ENCODE measurements at regions not wholly inside any gene's neighbourhood (a gene's known extent, or its start where the extent isn't known, plus 50 kb on each side); places are given as distances from the start of the nearest gene placed in this dataset.

GRCh38 chr4:11748164-11748872 is 319.6 kb upstream of the HS3ST1 start:
- Histone ChIP-seq H3K9me3 (ENCODE audit: control insufficient read depth, insufficient read depth, low read depth, low read length) (no peaks in the 10 kb centered on the region), H3K27ac (ENCODE audit: extremely low read depth, low read depth, low read length) (no peak overlapping the region), H3K36me3 (ENCODE audit: control insufficient read depth in 2 of 2, insufficient read depth in 1 of 2, low read length in 2 of 2) (no peaks in the 10 kb centered on the region), H3K4me3 (ENCODE audit: low read depth, low read length) (no peak overlapping the region), H3K4me1 (ENCODE audit: control insufficient read depth, insufficient read depth, low read length) (no peaks in the 10 kb centered on the region)
- ChIA-PET POLR2A (interaction anchor here (0.6 kb wide), 1 partner anchor 166 kb away, joined by 4 read pairs; no protein-coding TSS in a partner anchor), CTCF (no interaction called here)
- TF ChIP-seq ZNF626 (tag by site-specific recombination; IDR thresholded peaks at IDR 0.05) (no peak), KLF7 (tag by site-specific recombination; IDR thresholded peaks at IDR 0.05; ENCODE audit: borderline replicate concordance) (no peak), HOXA7 (CRISPR knock-in tag; IDR thresholded peaks at IDR 0.05; ENCODE audit: borderline replicate concordance) (no peak), ZNF558 (tag by site-specific recombination; IDR thresholded peaks at IDR 0.05) (no peak), OVOL3 (tag by site-specific recombination; IDR thresholded peaks at IDR 0.05) (no peak), ZNF670 (tag by site-specific recombination; IDR thresholded peaks at IDR 0.05; ENCODE audit: low read depth) (no peak), ZNF274 (IDR thresholded peaks at IDR 0.05; ENCODE audit: low read length) (no peak), ZNF274 (tag by site-specific recombination; IDR thresholded peaks at IDR 0.05; ENCODE audit: borderline replicate concordance) (no peak), ZNF174 (tag by site-specific recombination; IDR thresholded peaks at IDR 0.05) (no peak), KLF16 (tag by site-specific recombination; IDR thresholded peaks at IDR 0.05) (no peak), ZNF747 (tag by site-specific recombination; IDR thresholded peaks at IDR 0.05) (no peak), GLI2 (tag by site-specific recombination; IDR thresholded peaks at IDR 0.05; ENCODE audit: borderline replicate concordance, low read depth) (no peak), ZNF18 (tag by site-specific recombination; IDR thresholded peaks at IDR 0.05) (no peak), ZNF624 (tag by site-specific recombination; IDR thresholded peaks at IDR 0.05) (no peak), ZNF830 (tag by site-specific recombination; IDR thresholded peaks at IDR 0.05; ENCODE audit: low read depth) (no peak), KLF1 (tag by site-specific recombination; IDR thresholded peaks at IDR 0.05) (no peak), ZNF549 (tag by site-specific recombination; IDR thresholded peaks at IDR 0.05) (no peak), ZNF211 (tag by site-specific recombination; IDR thresholded peaks at IDR 0.05; ENCODE audit: low read depth) (no peak)
- TF ChIP-seq, protein P1, sequence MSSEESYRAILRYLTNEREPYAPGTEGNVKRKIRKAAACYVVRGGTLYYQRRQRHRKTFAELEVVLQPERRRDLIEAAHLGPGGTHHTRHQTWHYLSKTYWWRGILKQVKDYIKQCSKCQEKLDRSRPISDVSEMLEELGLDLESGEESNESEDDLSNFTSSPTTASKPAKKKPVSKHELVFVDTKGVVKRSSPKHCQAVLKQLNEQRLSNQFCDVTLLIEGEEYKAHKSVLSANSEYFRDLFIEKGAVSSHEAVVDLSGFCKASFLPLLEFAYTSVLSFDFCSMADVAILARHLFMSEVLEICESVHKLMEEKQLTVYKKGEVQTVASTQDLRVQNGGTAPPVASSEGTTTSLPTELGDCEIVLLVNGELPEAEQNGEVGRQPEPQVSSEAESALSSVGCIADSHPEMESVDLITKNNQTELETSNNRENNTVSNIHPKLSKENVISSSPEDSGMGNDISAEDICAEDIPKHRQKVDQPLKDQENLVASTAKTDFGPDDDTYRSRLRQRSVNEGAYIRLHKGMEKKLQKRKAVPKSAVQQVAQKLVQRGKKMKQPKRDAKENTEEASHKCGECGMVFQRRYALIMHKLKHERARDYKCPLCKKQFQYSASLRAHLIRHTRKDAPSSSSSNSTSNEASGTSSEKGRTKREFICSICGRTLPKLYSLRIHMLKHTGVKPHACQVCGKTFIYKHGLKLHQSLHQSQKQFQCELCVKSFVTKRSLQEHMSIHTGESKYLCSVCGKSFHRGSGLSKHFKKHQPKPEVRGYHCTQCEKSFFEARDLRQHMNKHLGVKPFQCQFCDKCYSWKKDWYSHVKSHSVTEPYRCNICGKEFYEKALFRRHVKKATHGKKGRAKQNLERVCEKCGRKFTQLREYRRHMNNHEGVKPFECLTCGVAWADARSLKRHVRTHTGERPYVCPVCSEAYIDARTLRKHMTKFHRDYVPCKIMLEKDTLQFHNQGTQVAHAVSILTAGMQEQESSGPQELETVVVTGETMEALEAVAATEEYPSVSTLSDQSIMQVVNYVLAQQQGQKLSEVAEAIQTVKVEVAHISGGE (tag by site-specific recombination; conservative IDR thresholded peaks at IDR 0.05; ENCODE audit: low read depth): no peak

GRCh38 chr4:11746734-11747133 is 318.0 kb upstream of the HS3ST1 start:
- no peak for TF ChIP-seq ZNF324 (tag by site-specific recombination; IDR thresholded peaks at IDR 0.05)
- TF ChIP-seq ZNF610 (tag by site-specific recombination; IDR thresholded peaks at IDR 0.05; ENCODE audit: borderline replicate concordance): no peak
- no peak for TF ChIP-seq WT1 (tag by site-specific recombination; IDR thresholded peaks at IDR 0.05)
- TF ChIP-seq ZNF423 (tag by site-specific recombination; IDR thresholded peaks at IDR 0.05): no peak
- TF ChIP-seq ZNF585B (tag by site-specific recombination; IDR thresholded peaks at IDR 0.05): no peak
- TF ChIP-seq ZNF488 (tag by site-specific recombination; IDR thresholded peaks at IDR 0.05): no peak
- Histone ChIP-seq H3K9me3 (ENCODE audit: control insufficient read depth, insufficient read depth, low read depth, low read length) (no peaks in the 10 kb centered on the region), H3K36me3 (ENCODE audit: control insufficient read depth in 2 of 2, insufficient read depth in 1 of 2, low read length in 2 of 2) (no peaks in the 10 kb centered on the region), H3K4me1 (ENCODE audit: control insufficient read depth, insufficient read depth, low read length) (no peaks in the 10 kb centered on the region), H3K27ac (ENCODE audit: extremely low read depth, low read depth, low read length) (no peak overlapping the region), H3K4me3 (ENCODE audit: low read depth, low read length) (no peak overlapping the region)
- POLR2A ChIA-PET: no interaction called here
- CTCF ChIA-PET: no interaction called here
